Hepatocyte (in vitro differentiated cells): ENCODE measurements at regions not wholly inside any gene's neighbourhood (a gene's known extent, or its start where the extent isn't known, plus 50 kb on each side); places are given as distances from the start of the nearest gene placed in this dataset.

Experiments used
- CTCF ChIP-seq: fragments of 200-600 bp; sonication (generic); IDR thresholded peaks from 2 replicates; pipeline ENCODE4 v1.5.1; 2016; ENCODE audit warnings: antibody characterized with exemption, mild to moderate bottlenecking; ENCODE audit not compliant: poor library complexity
- EZH2 ChIP-seq: fragments of 200-600 bp; sonication (generic); IDR thresholded peaks from 2 replicates; pipeline ENCODE4 v1.6.1; 2016; ENCODE audit warnings: antibody characterized with exemption, mild to moderate bottlenecking, borderline replicate concordance
- EZH2phosphoT487 ChIP-seq: fragments of 200-600 bp; sonication (generic); IDR thresholded peaks from one replicate; pipeline ENCODE4 v1.6.1; 2018; ENCODE audit warnings: antibody characterized with exemption, mild to moderate bottlenecking, low read depth, moderate library complexity; ENCODE audit not compliant: unreplicated experiment, severe bottlenecking

- no peak for TF ChIP-seq CTCF
- no peak for TF ChIP-seq EZH2
- TF ChIP-seq EZH2phosphoT487 = no peak
Measured at GRCh38 chr1:82445827-82446226, 645.1 kb downstream of the ADGRL2 start.
